Heart right ventricle (tissue), 16 donors: ENCODE measurements at regions not wholly inside any gene's neighbourhood (a gene's known extent, or its start where the extent isn't known, plus 50 kb on each side); places are given as distances from the start of the nearest gene placed in this dataset.

Source experiments
- ATAC-seq, 8 donors: fragments of 200-7000 bp; cut with Tn5 transposase; one replicate each; pipeline ENCODE4 v1.9.1; 2020; ENCODE audit warnings: mild to moderate bottlenecking in 8 of 8, moderate library complexity in 8 of 8, moderate number of reproducible peaks in 1 of 8
- DNase-seq, 2 donors: peaks; one replicate each; pipeline ENCODE4 v3.0.0-alpha.2; 2020
- H3K27ac ChIP-seq, 10 donors: fragments of 200-600 bp; sonication (generic) in 2 of 10; one replicate each; pipeline versions ENCODE4 v1.5.0 to v1.8.0; 2020 to 2022; ENCODE audit warnings: mild to moderate bottlenecking in 3 of 10
- H3K27me3 ChIP-seq, 7 donors: fragments of 200-600 bp; one replicate each; pipeline ENCODE4 v1.8.0; 2021 to 2022; ENCODE audit warnings: mild to moderate bottlenecking in 2 of 7
- H3K36me3 ChIP-seq, 9 donors: fragments of 200-600 bp; sonication (generic) in 1 of 9; one replicate each; pipeline versions ENCODE4 v1.5.0 to v1.8.0; 2020 to 2022; ENCODE audit warnings: mild to moderate bottlenecking in 2 of 9
- H3K4me1 ChIP-seq, 9 donors: fragments of 200-600 bp; sonication (generic) in 1 of 9; one replicate each; pipeline versions ENCODE4 v1.5.0 to v1.8.0; 2020 to 2022; ENCODE audit warnings: mild to moderate bottlenecking in 4 of 9
- H3K4me3 ChIP-seq, 10 donors: fragments of 200-600 bp; sonication (generic) in 2 of 10; one replicate each; pipeline versions ENCODE4 v1.5.0 to v1.8.0; 2020 to 2022; ENCODE audit warnings: mild to moderate bottlenecking in 7 of 10, moderate library complexity in 2 of 10
- H3K9me3 ChIP-seq, 11 donors: fragments of 200-600 bp in 10 of 11; sonication (generic) in 2 of 11; one replicate each; pipeline versions ENCODE4 v1.5.0 to v1.8.0; 2013 to 2022; ENCODE audit warnings: mild to moderate bottlenecking in 2 of 11, control low read depth in 1 of 11, moderate library complexity in 1 of 11
- CTCF ChIP-seq, 9 donors: fragments of 200-600 bp; sonication (generic) in 2 of 9; IDR thresholded peaks; one replicate each; pipeline versions ENCODE4 v1.5.0 to v1.8.0; 2021 to 2022; ENCODE audit warnings: antibody characterized with exemption in 9 of 9, mild to moderate bottlenecking in 5 of 9, moderate library complexity in 1 of 9
- WGBS, 2 donors: extraction: QIAGEN DNeasy Blood & Tissue Kit; methylation state at CpG; one replicate each; pipeline ENCODE4 v1.1.7; 2013; ENCODE audit warnings: inconsistent platforms in 1 of 2; 5-methylcytosine and 5-hydroxymethylcytosine counted together
- intact Hi-C, 10 donors: fragments of 100-400 bp; cut with DNase I; formaldehyde crosslinking; loops; one replicate each; pipeline versions ENCODE4 v1.11.1 to v1.14.2; 2022
- donor health status: Arrhythmogenic right ventricular cardiomyopathy.
- donor health status: ischemic (EF 13 %, LVEDD 7.1; RV severe dilation, severe dysfunction).
- donor health status: healthy with polysubstance abuse.
- donor health status: DM: no; HTN: yes; CAD: no.
- donor health status: DM: no; HTN: no; CAD: no.
- donor health status: ischemic (EF 25% LVEDD 6.9; RV normal size, moderate dysfunction).
- donor health status: ischemic (EF 25% LVEDD 5.7; RV mildly dilated, moderate dysfunction).
- donor health status: healthy.
- donor health status: DM: yes; HTN: yes; CAD: no.
- donor health status: Ischemic cardiomyopathy.
- donor health status: ischemic (EF 35%, LVEDD 5.7; RV mildly dilated, moderate dysfunction).
- donor health status: nonischemic (EF 11% LVEDD 7.7; RV severe dilation, severe dysfunction).
- donor health status: DM: yes; HTN: yes; CAD: no.
- donor health status: PGD.
- donor health status: ischemic (EF 29% LVEDD 5.4; RV normal size, mild dysfunction).
- donor health status: nonischemic (EF 23%, LVEDD 6.1; RV moderate dilation, normal function).

GRCh38 chr2:147355706-147356105, 489.1 kb upstream of the ACVR2A start:
- no peak for TF ChIP-seq CTCF (IDR thresholded peaks at IDR 0.05)
- H3K27me3 ChIP-seq, result no peaks in the 10 kb centered on the region
- no peaks in the 10 kb centered on the region for H3K9me3 ChIP-seq
- H3K4me1 ChIP-seq, result no peaks in the 10 kb centered on the region
- DNase-seq (no peak), ATAC-seq (no peak)
- intact Hi-C loops, result no loop called here
- H3K4me3 ChIP-seq, result no peak overlapping the region
- WGBS, 2 donors, result 73 to 82% methylated on average over 4 of the region's 4 CpGs
- no peaks in the 10 kb centered on the region for H3K36me3 ChIP-seq
- no peak overlapping the region for H3K27ac ChIP-seq

GRCh38 chr2:147353072-147353381, 491.8 kb upstream of the ACVR2A start:
- no peaks in the 10 kb centered on the region for H3K9me3 ChIP-seq

GRCh38 chr2:147352264-147353071, 492.4 kb upstream of the ACVR2A start:
- Histone ChIP-seq H3K4me1 (no peaks in the 10 kb centered on the region), H3K27ac (no peak overlapping the region), H3K4me3 (no peak overlapping the region), H3K27me3 (no peaks in the 10 kb centered on the region), H3K36me3 (no peaks in the 10 kb centered on the region), H3K9me3 (no peaks in the 10 kb centered on the region)
- no peak for DNase-seq
- intact Hi-C loops, result no loop called here
- TF ChIP-seq CTCF (IDR thresholded peaks at IDR 0.05), result no peak
- no peak for ATAC-seq
- 72 to 79% methylated on average over 8 of the region's 8 CpGs for WGBS, 2 donors

More at GRCh38 chr2:147353072-147353381, 491.8 kb upstream of the ACVR2A start:
- TF ChIP-seq CTCF (IDR thresholded peaks at IDR 0.05), result no peak
- intact Hi-C loops, result no loop called here
- DNase-seq, result no peak
- ATAC-seq, result no peak
- Histone ChIP-seq H3K4me3 (no peak overlapping the region), H3K27me3 (no peaks in the 10 kb centered on the region), H3K36me3 (no peaks in the 10 kb centered on the region), H3K4me1 (no peaks in the 10 kb centered on the region), H3K27ac (no peak overlapping the region)

GRCh38 chr2:147351784-147352183, 493.0 kb upstream of the ACVR2A start:
- no peak for TF ChIP-seq CTCF (IDR thresholded peaks at IDR 0.05)
- DNase-seq, result no peak
- 87 to 89% methylated on average over 5 of the region's 5 CpGs for WGBS, 2 donors
- ATAC-seq, result no peak
- H3K9me3 ChIP-seq, result no peaks in the 10 kb centered on the region
- H3K4me1 ChIP-seq, result no peaks in the 10 kb centered on the region
- no peaks in the 10 kb centered on the region for H3K36me3 ChIP-seq
- H3K27me3 ChIP-seq, result no peaks in the 10 kb centered on the region
- intact Hi-C loops, result no loop called here
- no peak overlapping the region for H3K4me3 ChIP-seq
- H3K27ac ChIP-seq, result no peak overlapping the region
